Fibroblast of the conjunctiva (primary cell): ENCODE measurements at regions not wholly inside any gene's neighbourhood (a gene's known extent, or its start where the extent isn't known, plus 50 kb on each side); places are given as distances from the start of the nearest gene placed in this dataset.

Experiments used
- DNase-seq: peaks from one replicate; pipeline ENCODE4 v3.0.0-alpha.2; 2010; ENCODE audit warnings: low read depth

GRCh38 chr16:48942996-48943395 lies 333.0 kb upstream of the N4BP1 start:
- DNase-seq = no peak

- no peak for DNase-seq
Measured at GRCh38 chr16:48936811-48937210, 326.8 kb upstream of the N4BP1 start.

- no peak for DNase-seq
Measured at GRCh38 chr16:48932216-48932855, 322.4 kb upstream of the N4BP1 start.

GRCh38 chr16:48930951-48931553 lies 321.1 kb upstream of the N4BP1 start:
- DNase-seq = no peak

GRCh38 chr16:48919791-48920190 lies 309.8 kb upstream of the N4BP1 start:
- no peak for DNase-seq

- DNase-seq = no peak
Measured at GRCh38 chr16:48918520-48919258, 308.7 kb upstream of the N4BP1 start.

GRCh38 chr16:48916566-48916965 lies 306.6 kb upstream of the N4BP1 start:
- DNase-seq = no peak

GRCh38 chr16:48914070-48914469 lies 304.1 kb upstream of the N4BP1 start:
- DNase-seq = no peak

GRCh38 chr16:48913384-48913783 lies 303.4 kb upstream of the N4BP1 start:
- DNase-seq = no peak

GRCh38 chr16:48912360-48912759 lies 302.4 kb upstream of the N4BP1 start:
- no peak for DNase-seq

GRCh38 chr16:48911700-48912099 lies 301.7 kb upstream of the N4BP1 start:
- DNase-seq = no peak

GRCh38 chr16:48910214-48910613 lies 300.2 kb upstream of the N4BP1 start:
- DNase-seq = no peak

- no peak for DNase-seq
Measured at GRCh38 chr16:48909231-48909630, 299.3 kb upstream of the N4BP1 start.

GRCh38 chr16:48907906-48908634 lies 298.1 kb upstream of the N4BP1 start:
- no peak for DNase-seq

GRCh38 chr16:48905632-48906505 lies 295.9 kb upstream of the N4BP1 start:
- no peak for DNase-seq

- no peak for DNase-seq
Measured at GRCh38 chr16:48904333-48904732, 294.4 kb upstream of the N4BP1 start.

GRCh38 chr16:48903039-48903438 lies 293.1 kb upstream of the N4BP1 start:
- DNase-seq = no peak

- no peak for DNase-seq
Measured at GRCh38 chr16:48901712-48902374, 291.9 kb upstream of the N4BP1 start.

GRCh38 chr16:48899500-48899899 lies 289.5 kb upstream of the N4BP1 start:
- no peak for DNase-seq

- DNase-seq = no peak
Measured at GRCh38 chr16:48897698-48898205, 287.8 kb upstream of the N4BP1 start.

- no peak for DNase-seq
Measured at GRCh38 chr16:48895142-48895541, 285.2 kb upstream of the N4BP1 start.
